Esophagus muscularis mucosa (tissue), 4 donors: ENCODE measurements at regions not wholly inside any gene's neighbourhood (a gene's known extent, or its start where the extent isn't known, plus 50 kb on each side); places are given as distances from the start of the nearest gene placed in this dataset.

ENCODE experiments used
- EP300 ChIP-seq: sonication (generic); formaldehyde crosslinking; IDR thresholded peaks from one replicate; pipeline ENCODE4 v1.6.1; 2017; ENCODE audit warnings: antibody characterized with exemption
- POLR2A ChIP-seq: fragments of 450-650 bp; IDR thresholded peaks from one replicate; pipeline ENCODE4 v1.6.1; 2017; ENCODE audit warnings: antibody characterized with exemption, moderate library complexity, mild to moderate bottlenecking, low read depth
- POLR2AphosphoS5 ChIP-seq, 2 donors: sonication (generic); formaldehyde crosslinking; IDR thresholded peaks; one replicate each; pipeline ENCODE4 v1.6.1; 2017; ENCODE audit warnings: antibody characterized with exemption in 2 of 2
- TF ChIP-seq, protein P1 (sequence below), 3 experiments: fragments of 200-600 bp in 2 of 3; fragments of 450-650 bp in 1 of 3; sonication (generic) in 2 of 3; IDR thresholded peaks; one replicate each; pipeline ENCODE4 v1.5.1; 2017 to 2019; ENCODE audit warnings: antibody characterized with exemption in 3 of 3, mild to moderate bottlenecking in 2 of 3, moderate library complexity in 1 of 3

DNA sequence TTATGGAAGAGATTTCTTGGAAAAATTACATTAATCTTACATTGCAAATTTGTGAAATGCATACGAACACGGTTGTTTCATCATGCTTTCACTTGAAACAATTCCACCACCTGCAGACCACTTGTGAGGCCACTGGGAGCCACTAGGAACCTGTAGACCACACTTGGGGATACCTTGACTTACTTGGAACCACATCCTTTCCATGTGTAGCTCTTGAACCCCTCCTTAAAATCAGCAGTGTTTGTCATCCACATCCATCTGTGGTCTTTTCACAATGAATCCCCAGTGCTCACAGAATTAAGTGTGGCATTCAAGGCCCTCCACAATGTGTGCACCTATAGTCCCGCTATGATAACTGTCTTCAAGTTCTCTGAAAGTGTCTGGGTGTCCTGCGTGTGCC, 350.9 kb downstream of the MYCN start:
- TF ChIP-seq POLR2A = no peak
- no peak for TF ChIP-seq POLR2AphosphoS5 (IDR thresholded peaks at IDR 0.05)
- TF ChIP-seq, protein P1, sequence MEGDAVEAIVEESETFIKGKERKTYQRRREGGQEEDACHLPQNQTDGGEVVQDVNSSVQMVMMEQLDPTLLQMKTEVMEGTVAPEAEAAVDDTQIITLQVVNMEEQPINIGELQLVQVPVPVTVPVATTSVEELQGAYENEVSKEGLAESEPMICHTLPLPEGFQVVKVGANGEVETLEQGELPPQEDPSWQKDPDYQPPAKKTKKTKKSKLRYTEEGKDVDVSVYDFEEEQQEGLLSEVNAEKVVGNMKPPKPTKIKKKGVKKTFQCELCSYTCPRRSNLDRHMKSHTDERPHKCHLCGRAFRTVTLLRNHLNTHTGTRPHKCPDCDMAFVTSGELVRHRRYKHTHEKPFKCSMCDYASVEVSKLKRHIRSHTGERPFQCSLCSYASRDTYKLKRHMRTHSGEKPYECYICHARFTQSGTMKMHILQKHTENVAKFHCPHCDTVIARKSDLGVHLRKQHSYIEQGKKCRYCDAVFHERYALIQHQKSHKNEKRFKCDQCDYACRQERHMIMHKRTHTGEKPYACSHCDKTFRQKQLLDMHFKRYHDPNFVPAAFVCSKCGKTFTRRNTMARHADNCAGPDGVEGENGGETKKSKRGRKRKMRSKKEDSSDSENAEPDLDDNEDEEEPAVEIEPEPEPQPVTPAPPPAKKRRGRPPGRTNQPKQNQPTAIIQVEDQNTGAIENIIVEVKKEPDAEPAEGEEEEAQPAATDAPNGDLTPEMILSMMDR (IDR thresholded peaks at IDR 0.05) = no peak
- no peak for TF ChIP-seq EP300
